Inflammatory macrophage (primary cell): ENCODE measurements at regions not wholly inside any gene's neighbourhood (a gene's known extent, or its start where the extent isn't known, plus 50 kb on each side); places are given as distances from the start of the nearest gene placed in this dataset.

ENCODE experiments used
- DNase-seq, 2 donors: peaks; one replicate each; pipeline ENCODE4 v3.0.0-alpha.2; 2020 to 2022

GRCh38 chr9:118318770-118319431 lies 614.7 kb downstream of the TLR4 start:
- DNase-seq: peak in 1 of 2 donors; percentile 16

DNA sequence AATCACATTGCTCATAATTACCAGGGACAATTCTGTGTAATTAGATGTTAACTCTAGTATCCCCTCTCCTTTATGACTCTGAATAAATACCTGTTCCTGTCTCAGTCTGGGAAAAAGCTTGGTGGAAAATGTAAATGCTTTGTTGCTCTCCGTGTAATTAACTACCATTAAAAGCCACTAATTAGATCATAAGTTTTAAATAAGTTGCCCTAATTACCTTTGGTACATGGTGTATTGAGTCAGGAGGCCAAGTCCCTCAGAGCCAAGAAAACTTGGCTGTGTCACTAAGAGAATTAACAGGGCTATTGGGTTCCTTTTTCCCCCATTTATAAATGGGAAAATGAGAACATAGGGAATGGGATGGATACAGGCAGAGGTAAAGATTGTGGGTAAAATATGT lies 617.6 kb downstream of the TLR4 start:
- no peak for DNase-seq

DNA sequence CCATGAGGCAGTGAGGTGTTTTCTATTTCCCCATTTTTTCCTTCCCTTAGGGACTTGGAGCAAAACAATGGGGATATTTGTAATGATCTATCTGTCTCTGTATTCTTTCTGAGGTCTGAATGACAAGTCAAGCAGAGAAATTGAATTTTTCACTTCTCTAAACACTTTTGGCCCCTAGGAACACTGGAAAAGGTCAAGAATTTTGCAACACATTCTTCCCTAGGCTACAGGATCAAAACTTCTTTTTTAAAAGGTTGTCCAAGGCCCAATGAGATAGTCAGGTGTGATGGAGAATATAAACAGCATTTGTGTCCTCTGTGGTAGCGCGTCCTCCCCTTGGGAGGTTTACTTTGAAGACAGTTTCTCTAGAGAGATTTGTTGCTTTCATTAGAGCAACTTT lies 620.5 kb downstream of the TLR4 start:
- no peak for DNase-seq

DNA sequence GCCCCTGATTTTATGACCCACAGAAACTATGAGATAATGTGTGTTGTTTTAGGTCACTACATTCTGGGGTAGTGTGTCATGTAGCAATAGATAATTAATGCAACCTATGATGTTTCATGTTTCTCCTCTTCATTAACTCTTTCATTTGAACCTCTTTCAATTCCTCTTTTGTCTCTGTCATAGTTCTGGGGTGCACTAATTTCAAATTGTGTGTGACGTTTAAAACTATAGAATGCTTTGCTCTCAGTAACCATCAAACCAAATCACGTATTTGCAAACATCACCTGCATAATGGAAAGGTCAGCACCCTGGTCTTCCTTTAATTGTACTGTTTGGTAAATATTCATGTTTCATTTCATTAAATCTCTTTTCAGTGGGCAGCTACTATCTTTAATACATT lies 621.6 kb downstream of the TLR4 start:
- DNase-seq: no peak

DNA sequence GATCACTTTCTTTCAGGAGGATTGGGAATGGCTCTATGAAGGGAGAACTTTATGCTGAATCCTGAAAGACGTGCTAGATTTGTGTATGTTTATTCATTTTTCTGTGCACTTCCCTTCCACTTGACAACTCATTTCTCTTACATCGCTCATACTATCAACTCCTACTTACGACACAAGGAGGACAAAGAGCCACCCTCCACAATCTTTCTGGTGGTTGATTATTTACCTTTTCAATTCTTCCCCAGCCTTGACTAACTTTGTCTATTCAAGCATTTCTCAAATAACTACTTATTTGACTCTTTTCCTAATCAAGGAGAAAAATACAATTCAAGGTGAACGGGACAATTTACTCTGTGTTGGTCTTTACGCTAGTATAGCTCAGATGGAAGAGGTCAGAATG lies 622.1 kb downstream of the TLR4 start:
- DNase-seq: no peak

GRCh38 chr9:118330191-118330986 lies 626.2 kb downstream of the TLR4 start:
- no peak for DNase-seq

- DNase-seq: no peak
Measured at GRCh38 chr9:118331622-118332045, 627.4 kb downstream of the TLR4 start.

DNA sequence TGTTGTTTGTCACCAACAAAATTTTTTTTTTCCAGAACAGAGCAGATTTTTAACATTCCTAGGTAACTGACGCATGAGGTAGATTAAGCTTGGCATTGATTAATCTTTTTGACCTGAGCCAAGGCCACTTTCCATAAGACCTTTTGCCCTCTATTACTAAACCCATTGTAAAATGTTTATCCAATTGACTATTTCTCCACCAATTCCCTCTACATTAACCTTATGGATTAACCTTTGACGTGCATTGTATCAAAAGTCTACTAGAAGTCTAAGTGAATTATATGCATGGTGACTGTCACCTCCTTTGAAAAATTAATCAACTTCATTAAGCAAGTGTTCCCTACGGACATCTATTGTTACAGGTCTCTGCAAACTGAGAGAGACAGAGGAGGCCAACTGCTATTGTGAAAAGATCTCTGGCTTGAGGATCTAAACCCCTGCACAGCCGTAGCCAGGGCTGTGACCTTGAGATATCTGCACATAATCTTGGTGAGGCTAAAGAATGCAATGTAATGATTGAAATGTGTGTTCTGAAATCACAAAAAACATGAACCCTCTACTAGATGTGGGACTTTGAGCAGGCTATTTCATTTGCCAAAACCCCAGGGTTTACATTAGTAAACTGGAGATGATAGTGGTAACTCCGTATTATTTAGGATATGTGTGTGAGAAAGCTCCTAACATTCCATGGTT lies 632.2 kb downstream of the TLR4 start:
- DNase-seq: no peak

GRCh38 chr9:118336943-118337330 lies 632.7 kb downstream of the TLR4 start:
- no peak for DNase-seq

- DNase-seq: no peak
Measured at GRCh38 chr9:118360036-118360435, 655.8 kb downstream of the TLR4 start.

DNA sequence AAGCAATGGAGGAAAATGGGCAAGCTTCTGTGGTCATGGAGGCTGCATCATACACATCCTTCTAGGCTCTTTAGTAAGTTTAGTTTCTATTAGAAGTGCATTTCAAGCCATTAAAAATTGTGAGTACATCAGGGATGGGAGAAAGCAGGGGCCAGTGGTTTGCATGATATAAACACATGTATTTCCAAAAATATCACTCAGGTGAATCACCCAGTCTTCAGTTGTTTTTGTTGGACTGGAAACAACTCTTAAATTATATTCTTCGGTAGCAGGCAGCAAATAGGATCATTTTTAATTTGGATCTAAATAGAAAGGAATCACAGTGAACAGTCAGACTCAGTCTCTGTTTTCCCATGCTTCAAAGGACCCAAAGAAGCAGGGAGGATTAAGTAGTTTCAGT lies 657.9 kb downstream of the TLR4 start:
- no peak for DNase-seq

GRCh38 chr9:118362596-118362995 lies 658.4 kb downstream of the TLR4 start:
- no peak for DNase-seq

- no peak for DNase-seq
Measured at GRCh38 chr9:118364266-118365106, 660.3 kb downstream of the TLR4 start.

GRCh38 chr9:118366228-118366627 lies 662.0 kb downstream of the TLR4 start:
- no peak for DNase-seq

DNA sequence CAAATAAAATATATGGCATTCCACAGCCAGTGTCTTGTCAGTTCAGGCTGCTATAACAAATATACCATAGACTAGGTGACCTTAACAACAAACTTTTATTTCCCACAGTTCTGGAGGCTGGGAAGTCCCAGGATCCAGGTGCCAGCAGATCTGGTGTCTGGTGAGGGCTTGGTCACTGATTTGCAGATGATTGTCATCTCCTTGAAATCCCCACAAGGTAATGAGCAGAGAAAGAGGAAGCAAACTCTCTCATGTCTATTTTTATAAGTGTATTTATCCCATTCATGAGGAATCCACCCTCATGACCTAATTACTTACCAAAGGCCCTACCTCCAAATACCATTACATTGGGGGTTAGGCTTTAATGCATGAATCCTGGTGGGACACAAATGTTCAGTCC lies 663.2 kb downstream of the TLR4 start:
- DNase-seq: no peak

GRCh38 chr9:118384531-118385100 lies 680.4 kb downstream of the TLR4 start:
- DNase-seq: no peak

DNA sequence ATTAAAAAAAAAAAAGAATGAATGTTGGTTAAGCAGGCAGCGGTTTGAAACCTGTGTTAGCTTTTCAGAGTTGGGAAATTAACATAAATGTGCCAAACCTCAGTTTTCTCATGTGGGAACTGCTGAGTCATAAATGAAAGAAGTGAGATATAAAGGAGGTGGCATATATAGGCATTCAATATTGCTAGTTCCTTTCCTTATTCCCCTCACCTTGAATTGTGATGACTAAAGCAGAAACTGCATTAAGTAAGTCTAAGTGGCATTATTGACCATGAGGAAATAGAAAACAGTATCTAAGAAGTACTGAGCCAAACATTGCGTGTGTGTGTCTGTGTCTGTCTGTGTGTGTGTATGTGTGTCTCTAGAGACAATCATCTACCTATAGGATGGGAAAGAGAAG lies 691.2 kb downstream of the TLR4 start:
- no peak for DNase-seq

GRCh38 chr9:118401546-118401945 lies 697.3 kb downstream of the TLR4 start:
- no peak for DNase-seq

- no peak for DNase-seq
Measured at GRCh38 chr9:118414676-118415075, 710.5 kb downstream of the TLR4 start.

DNA sequence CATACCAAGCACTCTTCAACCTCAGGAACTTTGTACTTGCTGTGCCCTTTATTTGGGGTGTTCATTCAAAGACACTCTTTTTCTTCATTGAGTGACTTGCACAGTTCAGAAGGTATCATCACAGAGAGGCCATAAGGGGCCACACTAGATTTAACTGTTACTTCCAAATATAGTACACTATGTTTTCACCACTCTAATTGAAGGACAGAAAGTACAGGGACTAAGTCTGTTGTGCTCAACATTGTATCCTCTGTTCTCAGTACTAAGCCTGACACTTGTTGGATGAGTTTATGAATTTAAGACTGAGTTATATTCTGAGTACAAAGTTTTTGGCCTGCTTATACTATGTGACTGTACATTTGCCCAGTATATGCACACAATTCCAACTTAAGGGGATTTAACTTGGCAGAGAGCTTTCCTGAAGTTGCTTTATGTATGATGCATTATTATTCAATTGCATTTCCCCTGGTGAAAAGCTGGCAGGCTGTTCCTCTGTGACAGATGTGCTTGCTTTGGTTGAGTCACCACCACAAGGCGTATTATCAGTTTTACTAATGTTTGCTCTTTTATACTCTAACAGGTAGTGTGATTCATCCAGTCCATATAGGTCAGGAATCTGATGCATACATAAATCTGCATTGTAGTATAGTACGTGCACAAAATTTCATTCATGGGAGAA lies 714.8 kb downstream of the TLR4 start:
- DNase-seq: no peak

GRCh38 chr9:118419676-118420075 lies 715.5 kb downstream of the TLR4 start:
- no peak for DNase-seq

DNA sequence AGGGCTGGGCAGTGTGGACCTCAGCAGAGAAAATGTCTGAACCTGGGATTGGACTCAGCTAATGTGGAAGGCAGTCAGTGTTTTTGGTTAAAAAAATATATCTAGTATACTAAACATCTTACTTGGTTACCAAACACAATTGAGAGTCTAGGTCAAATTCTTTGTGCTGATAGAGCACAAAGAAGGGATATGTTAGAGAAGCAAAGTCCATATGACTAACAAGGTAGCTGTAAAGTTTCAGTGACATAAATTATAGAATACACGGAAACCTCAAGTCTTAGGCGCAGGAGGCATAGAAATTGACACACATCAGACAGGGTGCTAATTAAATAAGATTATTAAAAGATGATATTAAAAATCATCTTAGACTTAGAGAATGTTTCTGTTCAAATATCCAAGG lies 718.3 kb downstream of the TLR4 start:
- no peak for DNase-seq
